AG10803 (cell line): ENCODE measurements at regions not wholly inside any gene's neighbourhood (a gene's known extent, or its start where the extent isn't known, plus 50 kb on each side); places are given as distances from the start of the nearest gene placed in this dataset.

ENCODE experiments used
- DNase-seq: peaks from one replicate; pipeline ENCODE4 v3.0.0; 2010; ENCODE audit warnings: low read depth
- H3K4me3 ChIP-seq: 2 replicates; pipeline ENCODE4 v1.5.1; 2011; ENCODE audit warnings: mild to moderate bottlenecking, low read length, control low read depth
- CTCF ChIP-seq: conservative IDR thresholded peaks from 2 replicates; pipeline ENCODE4 v1.5.1; 2011; ENCODE audit warnings: mild to moderate bottlenecking, low read length, control low read depth, inconsistent platforms

GRCh38 chr11:59271247-59271755 lies 58.6 kb upstream of the MPEG1 start:
- no peak overlapping the region for H3K4me3 ChIP-seq
- TF ChIP-seq CTCF, result no peak
- no peak for DNase-seq

- no peak for TF ChIP-seq CTCF
- DNase-seq, result no peak
- H3K4me3 ChIP-seq, result no peak overlapping the region
Observed at GRCh38 chr11:59267736-59268475, 55.2 kb upstream of the MPEG1 start.

- no peak for DNase-seq
- H3K4me3 ChIP-seq, result no peak overlapping the region
- TF ChIP-seq CTCF, result no peak
Observed at GRCh38 chr11:59267196-59267595, 54.5 kb upstream of the MPEG1 start.

GRCh38 chr11:59266491-59266890 lies 53.8 kb upstream of the MPEG1 start:
- no peak for DNase-seq
- H3K4me3 ChIP-seq, result no peak overlapping the region
- no peak for TF ChIP-seq CTCF

GRCh38 chr11:59265735-59266134 lies 53.0 kb upstream of the MPEG1 start:
- no peak for TF ChIP-seq CTCF
- DNase-seq, result no peak
- no peak overlapping the region for H3K4me3 ChIP-seq

- H3K4me3 ChIP-seq, result no peak overlapping the region
- TF ChIP-seq CTCF, result no peak
- no peak for DNase-seq
Observed at GRCh38 chr11:59264736-59265135, 52.0 kb upstream of the MPEG1 start.

GRCh38 chr11:59263225-59263894 lies 50.6 kb upstream of the MPEG1 start:
- no peak for DNase-seq
- H3K4me3 ChIP-seq, result no peak overlapping the region
- TF ChIP-seq CTCF, result no peak
